Karpas-422 (cell line): ENCODE measurements at regions not wholly inside any gene's neighbourhood (a gene's known extent, or its start where the extent isn't known, plus 50 kb on each side); places are given as distances from the start of the nearest gene placed in this dataset.

Experiments
- DNase-seq: peaks from one replicate; pipeline ENCODE4 v3.0.0-alpha.2; 2015
- H2AFZ ChIP-seq: fragments of 200-600 bp; sonication (generic); 2 replicates; pipeline ENCODE4 v1.6.1; 2014; ENCODE audit warnings: antibody characterized with exemption, low read length, mixed read lengths
- H3K27ac ChIP-seq: fragments of 200-600 bp; sonication (generic); 2 replicates; pipeline ENCODE4 v1.5.1; 2014; ENCODE audit warnings: mild to moderate bottlenecking, low read length, moderate library complexity
- H3K27me3 ChIP-seq: fragments of 200-600 bp; sonication (generic); 2 replicates; pipeline ENCODE4 v1.6.1; 2014; ENCODE audit warnings: low read length, mixed read lengths
- H3K36me3 ChIP-seq: fragments of 200-600 bp; sonication (generic); 2 replicates; pipeline ENCODE4 v1.6.1; 2014; ENCODE audit warnings: low read length, mixed read lengths; ENCODE audit not compliant: insufficient read depth
- H3K4me1 ChIP-seq: fragments of 200-600 bp; sonication (generic); 2 replicates; pipeline ENCODE4 v1.6.1; 2014; ENCODE audit warnings: mild to moderate bottlenecking, low read length, mixed read lengths
- H3K4me2 ChIP-seq: fragments of 200-600 bp; sonication (generic); 2 replicates; pipeline ENCODE4 v1.6.1; 2014; ENCODE audit warnings: low read length, low read depth, mild to moderate bottlenecking; ENCODE audit not compliant: poor library complexity, severe bottlenecking
- H3K4me3 ChIP-seq: fragments of 200-600 bp; sonication (generic); 2 replicates; pipeline ENCODE4 v1.5.1; 2014; ENCODE audit warnings: mild to moderate bottlenecking, antibody characterized with exemption, low read length, mixed read lengths
- H3K79me2 ChIP-seq: fragments of 200-600 bp; sonication (generic); 2 replicates; pipeline ENCODE4 v1.6.1; 2014; ENCODE audit warnings: mild to moderate bottlenecking, low read length, mixed read lengths
- H3K9ac ChIP-seq: fragments of 200-600 bp; sonication (generic); 2 replicates; pipeline ENCODE4 v1.6.0; 2014; ENCODE audit warnings: low read length
- H3K9me2 ChIP-seq: fragments of 200-600 bp; sonication (generic), shearing (Covaris generic); replicated peaks from 2 replicates; pipeline ENCODE4 v1.6.0; 2014; ENCODE audit warnings: mild to moderate bottlenecking, low read length, moderate library complexity; ENCODE audit not compliant: insufficient read depth
- H3K9me3 ChIP-seq: fragments of 300-700, 200-600 bp; sonication (generic); 2 replicates; pipeline ENCODE4 v1.6.1; 2014; ENCODE audit warnings: low read length, mixed read lengths
- H4K20me1 ChIP-seq: fragments of 200-600 bp; sonication (generic); 2 replicates; pipeline ENCODE4 v1.6.1; 2014; ENCODE audit warnings: mild to moderate bottlenecking, antibody characterized with exemption, low read length, low read depth; ENCODE audit not compliant: insufficient read depth

DNA sequence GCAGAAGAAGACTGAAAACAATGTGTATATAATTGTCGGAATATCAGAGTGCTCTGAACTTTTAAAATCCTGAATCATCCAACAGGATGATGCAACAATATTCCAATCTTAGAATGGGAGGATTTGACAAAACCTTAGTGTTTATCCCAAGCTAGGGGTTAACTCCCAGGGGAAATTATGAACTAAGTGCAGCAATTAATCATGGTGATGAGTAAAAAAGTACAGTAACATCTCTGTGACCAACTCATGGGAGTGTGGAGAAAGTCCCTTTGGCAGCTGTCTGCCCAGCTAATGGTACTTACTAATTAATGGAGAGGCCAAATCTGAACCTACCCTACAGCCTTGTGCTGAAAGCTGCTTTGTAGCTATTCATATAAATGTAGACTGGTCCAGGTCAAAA, 257.6 kb upstream of the DDX53 start:
- Histone ChIP-seq H3K4me3 (no peak overlapping the region), H3K79me2 (no peaks in the 10 kb centered on the region), H3K36me3 (no peaks in the 10 kb centered on the region), H2AFZ (no peak overlapping the region), H3K4me1 (no peaks in the 10 kb centered on the region), H3K9me3 (no peaks in the 10 kb centered on the region), H3K27me3 (no peaks in the 10 kb centered on the region), H4K20me1 (no peaks in the 10 kb centered on the region), H3K9ac (no peak overlapping the region), H3K9me2 (no peaks in the 10 kb centered on the region), H3K4me2 (no peak overlapping the region), H3K27ac (no peak overlapping the region)
- no peak for DNase-seq

- Histone ChIP-seq H3K79me2 (no peaks in the 10 kb centered on the region), H3K27me3 (no peaks in the 10 kb centered on the region), H3K9me2 (no peaks in the 10 kb centered on the region), H3K9me3 (no peaks in the 10 kb centered on the region), H3K36me3 (no peaks in the 10 kb centered on the region), H3K9ac (no peak overlapping the region), H3K4me2 (no peak overlapping the region), H3K4me3 (no peak overlapping the region), H4K20me1 (no peaks in the 10 kb centered on the region), H3K4me1 (no peaks in the 10 kb centered on the region), H2AFZ (no peak overlapping the region), H3K27ac (no peak overlapping the region)
- no peak for DNase-seq
Measured at GRCh38 chrX:22746081-22746480, 253.7 kb upstream of the DDX53 start.

GRCh38 chrX:22748093-22748999, 251.4 kb upstream of the DDX53 start:
- H3K9ac ChIP-seq: no peak overlapping the region
- no peaks in the 10 kb centered on the region for H3K79me2 ChIP-seq
- H3K27ac ChIP-seq: no peak overlapping the region
- H4K20me1 ChIP-seq: no peaks in the 10 kb centered on the region
- H3K27me3 ChIP-seq: no peaks in the 10 kb centered on the region
- H3K4me3 ChIP-seq: no peak overlapping the region
- no peaks in the 10 kb centered on the region for H3K4me1 ChIP-seq
- no peaks in the 10 kb centered on the region for H3K36me3 ChIP-seq
- H2AFZ ChIP-seq: no peak overlapping the region
- H3K9me2 ChIP-seq: no peaks in the 10 kb centered on the region
- no peak overlapping the region for H3K4me2 ChIP-seq
- peak; percentile 80 for DNase-seq
- H3K9me3 ChIP-seq: no peaks in the 10 kb centered on the region

GRCh38 chrX:22758807-22759481, 240.8 kb upstream of the DDX53 start:
- no peak overlapping the region for H2AFZ ChIP-seq
- H3K9ac ChIP-seq: no peak overlapping the region
- no peak overlapping the region for H3K4me2 ChIP-seq
- H3K27me3 ChIP-seq: no peaks in the 10 kb centered on the region
- DNase-seq: no peak
- no peak overlapping the region for H3K4me3 ChIP-seq
- H3K4me1 ChIP-seq: no peaks in the 10 kb centered on the region
- H3K9me2 ChIP-seq: no peaks in the 10 kb centered on the region
- no peaks in the 10 kb centered on the region for H3K9me3 ChIP-seq
- no peaks in the 10 kb centered on the region for H3K79me2 ChIP-seq
- no peak overlapping the region for H3K27ac ChIP-seq
- H4K20me1 ChIP-seq: no peaks in the 10 kb centered on the region
- no peaks in the 10 kb centered on the region for H3K36me3 ChIP-seq

DNA sequence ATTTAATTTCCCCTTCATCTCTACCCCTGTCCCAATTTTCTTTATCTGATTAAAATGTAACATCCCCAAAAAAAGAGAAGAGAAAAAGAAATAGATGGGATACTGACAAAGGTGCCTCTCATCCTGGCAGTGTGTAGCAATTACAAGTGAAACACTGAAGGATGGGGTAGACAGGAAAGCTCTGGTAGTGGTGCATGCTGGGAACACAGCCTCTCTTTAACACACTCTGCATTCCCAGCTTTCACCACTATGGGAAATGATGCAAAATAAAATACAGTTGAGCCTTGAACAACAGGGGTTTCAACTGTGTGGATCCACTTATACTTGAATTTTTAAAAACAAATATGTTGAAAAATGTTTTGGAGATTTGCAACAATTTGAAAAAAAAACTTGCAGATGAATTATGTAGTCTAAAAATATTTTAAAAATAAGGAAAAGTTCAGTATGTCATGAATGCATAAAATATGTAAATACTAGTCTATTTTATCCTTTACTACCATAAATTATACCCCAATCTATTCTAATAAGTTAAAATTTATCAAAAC, 239.2 kb upstream of the DDX53 start:
- H3K4me3 ChIP-seq: no peak overlapping the region
- H2AFZ ChIP-seq: no peak overlapping the region
- H3K27me3 ChIP-seq: no peaks in the 10 kb centered on the region
- no peaks in the 10 kb centered on the region for H4K20me1 ChIP-seq
- H3K9me3 ChIP-seq: no peaks in the 10 kb centered on the region
- no peak overlapping the region for H3K9ac ChIP-seq
- no peaks in the 10 kb centered on the region for H3K4me1 ChIP-seq
- DNase-seq: no peak
- no peaks in the 10 kb centered on the region for H3K79me2 ChIP-seq
- no peak overlapping the region for H3K27ac ChIP-seq
- no peaks in the 10 kb centered on the region for H3K36me3 ChIP-seq
- no peaks in the 10 kb centered on the region for H3K9me2 ChIP-seq
- no peak overlapping the region for H3K4me2 ChIP-seq

GRCh38 chrX:22788221-22788620, 211.5 kb upstream of the DDX53 start:
- Histone ChIP-seq H3K9me3 (peaks cover 10% of the 10 kb centered on the region), H4K20me1 (no peaks in the 10 kb centered on the region), H3K9ac (no peak overlapping the region), H3K27me3 (no peaks in the 10 kb centered on the region), H3K79me2 (no peaks in the 10 kb centered on the region), H3K36me3 (no peaks in the 10 kb centered on the region), H2AFZ (no peak overlapping the region), H3K4me2 (no peak overlapping the region), H3K27ac (no peak overlapping the region), H3K9me2 (no peaks in the 10 kb centered on the region), H3K4me1 (no peaks in the 10 kb centered on the region), H3K4me3 (no peak overlapping the region)
- DNase-seq: no peak

GRCh38 chrX:22795671-22796070, 204.1 kb upstream of the DDX53 start:
- Histone ChIP-seq H3K27me3 (no peaks in the 10 kb centered on the region), H3K4me3 (no peak overlapping the region), H3K9me2 (no peaks in the 10 kb centered on the region), H4K20me1 (no peaks in the 10 kb centered on the region), H3K9me3 (no peaks in the 10 kb centered on the region), H3K27ac (no peak overlapping the region), H3K36me3 (no peaks in the 10 kb centered on the region), H3K9ac (no peak overlapping the region), H3K4me2 (no peak overlapping the region), H2AFZ (no peak overlapping the region), H3K4me1 (no peaks in the 10 kb centered on the region), H3K79me2 (no peaks in the 10 kb centered on the region)
- no peak for DNase-seq

DNA sequence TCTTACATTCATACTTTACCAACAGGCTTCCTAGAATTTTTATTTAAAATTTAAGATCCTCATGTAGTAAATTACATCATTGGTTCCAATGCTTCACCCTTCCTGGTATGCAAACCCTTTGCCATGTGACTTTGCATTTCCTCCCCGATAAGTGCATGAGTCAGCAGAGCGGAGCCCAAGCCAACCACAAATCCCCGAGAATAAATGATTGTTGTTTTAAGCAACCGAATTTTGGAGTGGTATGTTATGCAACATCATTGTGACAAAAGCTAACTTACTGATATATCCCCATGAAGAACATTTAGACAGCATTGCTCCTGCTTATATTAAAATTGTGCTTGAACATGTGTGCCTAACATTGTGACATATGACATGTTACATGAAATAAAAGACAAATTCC, 199.4 kb upstream of the DDX53 start:
- DNase-seq: no peak
- Histone ChIP-seq H3K9me2 (no peaks in the 10 kb centered on the region), H2AFZ (no peak overlapping the region), H3K9me3 (no peaks in the 10 kb centered on the region), H3K27ac (no peak overlapping the region), H3K27me3 (no peaks in the 10 kb centered on the region), H3K9ac (no peak overlapping the region), H3K4me3 (no peak overlapping the region), H3K4me1 (no peaks in the 10 kb centered on the region), H3K79me2 (no peaks in the 10 kb centered on the region), H3K4me2 (no peak overlapping the region), H3K36me3 (no peaks in the 10 kb centered on the region), H4K20me1 (no peaks in the 10 kb centered on the region)
